ENCODE measurements at regions not wholly inside any gene's neighbourhood (a gene's known extent, or its start where the extent isn't known, plus 50 kb on each side); places are given as distances from the start of the nearest gene placed in this dataset.
"Not testable (repeated sequence)": the region's sequence is repeated elsewhere in the genome, so short reads cannot be mapped to it uniquely, and the experiment has no call there.

DNA sequence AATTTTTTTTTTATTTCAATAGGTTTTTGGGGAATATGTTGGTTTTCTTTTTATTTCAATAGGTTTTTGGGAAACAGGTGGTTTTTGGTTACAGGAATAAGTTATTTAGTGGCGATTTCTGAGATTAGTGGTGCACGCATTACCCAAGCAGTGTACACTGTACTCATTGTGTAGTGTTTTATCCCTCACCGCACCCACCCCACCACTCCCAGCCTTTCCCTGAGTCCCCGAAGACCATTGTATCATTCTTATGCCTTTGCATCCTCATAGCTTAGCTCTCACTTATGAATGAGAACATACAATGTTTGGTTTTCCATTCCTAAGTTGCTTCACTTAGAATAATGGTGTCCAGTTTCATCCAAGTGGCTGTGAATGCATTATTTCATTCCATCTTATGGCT, 2142.4 kb upstream of the DEFB115 start:
- H3K27ac ChIP-seq (ENCODE audit: low read depth in 1 of 2, low read length in 1 of 2); H3K9ac ChIP-seq (ENCODE audit: insufficient read depth in 1 of 2, low read length in 2 of 2); H3K4me1 ChIP-seq (ENCODE audit: control insufficient read depth in 5 of 5, insufficient read depth in 5 of 5, low read length in 5 of 5); ATAC-seq (ENCODE audit: insufficient read depth, low FRiP score); H3K36me3 ChIP-seq (ENCODE audit: control insufficient read depth in 4 of 4, insufficient read depth in 4 of 4, low read length in 4 of 4); H3K27me3 ChIP-seq (ENCODE audit: control insufficient read depth in 3 of 3, insufficient read depth in 3 of 3, low read length in 2 of 3); H3K4me3 ChIP-seq; DNase-seq: not testable (repeated sequence)
- peaks cover 3 to 14% (median 4%) of the 10 kb centered on the region in 4 donors for H3K9me3 ChIP-seq (ENCODE audit: control insufficient read depth in 4 of 4, insufficient read depth in 3 of 4, low read length in 3 of 4)
- 66 to 72% methylated on average over 4 of the region's 4 CpGs for WGBS, 2 donors

DNA sequence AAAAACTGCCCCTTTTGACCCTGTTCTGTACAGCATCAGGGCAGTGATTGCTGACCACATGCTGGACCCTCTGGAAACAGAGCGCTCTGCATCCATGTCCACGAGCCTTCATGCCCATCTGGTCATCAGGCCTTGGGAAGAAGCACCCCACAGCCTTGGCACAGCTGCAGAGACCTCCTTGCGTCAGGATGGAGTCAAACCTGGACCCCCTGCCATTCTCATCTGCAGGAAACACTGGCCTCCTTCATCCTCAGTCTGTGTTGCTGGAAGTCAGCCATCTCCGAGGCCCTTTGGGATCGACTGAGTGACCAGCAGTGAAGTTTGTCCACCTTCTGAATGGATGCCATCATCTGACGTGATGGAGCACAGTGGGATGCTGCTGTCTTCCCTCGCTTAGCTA, 2138.3 kb upstream of the DEFB115 start:
- WGBS, 2 donors: 62 to 69% methylated on average over 7 of the region's 7 CpGs
- no peaks in the 10 kb centered on the region for H3K36me3 ChIP-seq (ENCODE audit: control insufficient read depth in 4 of 4, insufficient read depth in 4 of 4, low read length in 4 of 4)
- no peak overlapping the region for H3K27ac ChIP-seq (ENCODE audit: low read depth in 1 of 2, low read length in 1 of 2)
- DNase-seq (no peak), ATAC-seq (ENCODE audit: insufficient read depth, low FRiP score) (peak; percentile 19)
- H3K9ac ChIP-seq (ENCODE audit: insufficient read depth in 1 of 2, low read length in 2 of 2): no peak overlapping the region
- no peak overlapping the region for H3K4me3 ChIP-seq
- no peaks in the 10 kb centered on the region for H3K4me1 ChIP-seq (ENCODE audit: control insufficient read depth in 5 of 5, insufficient read depth in 5 of 5, low read length in 5 of 5)
- TF ChIP-seq, protein P1, sequence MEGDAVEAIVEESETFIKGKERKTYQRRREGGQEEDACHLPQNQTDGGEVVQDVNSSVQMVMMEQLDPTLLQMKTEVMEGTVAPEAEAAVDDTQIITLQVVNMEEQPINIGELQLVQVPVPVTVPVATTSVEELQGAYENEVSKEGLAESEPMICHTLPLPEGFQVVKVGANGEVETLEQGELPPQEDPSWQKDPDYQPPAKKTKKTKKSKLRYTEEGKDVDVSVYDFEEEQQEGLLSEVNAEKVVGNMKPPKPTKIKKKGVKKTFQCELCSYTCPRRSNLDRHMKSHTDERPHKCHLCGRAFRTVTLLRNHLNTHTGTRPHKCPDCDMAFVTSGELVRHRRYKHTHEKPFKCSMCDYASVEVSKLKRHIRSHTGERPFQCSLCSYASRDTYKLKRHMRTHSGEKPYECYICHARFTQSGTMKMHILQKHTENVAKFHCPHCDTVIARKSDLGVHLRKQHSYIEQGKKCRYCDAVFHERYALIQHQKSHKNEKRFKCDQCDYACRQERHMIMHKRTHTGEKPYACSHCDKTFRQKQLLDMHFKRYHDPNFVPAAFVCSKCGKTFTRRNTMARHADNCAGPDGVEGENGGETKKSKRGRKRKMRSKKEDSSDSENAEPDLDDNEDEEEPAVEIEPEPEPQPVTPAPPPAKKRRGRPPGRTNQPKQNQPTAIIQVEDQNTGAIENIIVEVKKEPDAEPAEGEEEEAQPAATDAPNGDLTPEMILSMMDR (IDR thresholded peaks at IDR 0.05; ENCODE audit: control extremely low read depth, extremely low read depth): no peak
- H3K27me3 ChIP-seq (ENCODE audit: control insufficient read depth in 3 of 3, insufficient read depth in 3 of 3, low read length in 2 of 3): no peaks in the 10 kb centered on the region
- peaks cover 3 to 28% (median 9%) of the 10 kb centered on the region in 4 donors for H3K9me3 ChIP-seq (ENCODE audit: control insufficient read depth in 4 of 4, insufficient read depth in 3 of 4, low read length in 3 of 4)

DNA sequence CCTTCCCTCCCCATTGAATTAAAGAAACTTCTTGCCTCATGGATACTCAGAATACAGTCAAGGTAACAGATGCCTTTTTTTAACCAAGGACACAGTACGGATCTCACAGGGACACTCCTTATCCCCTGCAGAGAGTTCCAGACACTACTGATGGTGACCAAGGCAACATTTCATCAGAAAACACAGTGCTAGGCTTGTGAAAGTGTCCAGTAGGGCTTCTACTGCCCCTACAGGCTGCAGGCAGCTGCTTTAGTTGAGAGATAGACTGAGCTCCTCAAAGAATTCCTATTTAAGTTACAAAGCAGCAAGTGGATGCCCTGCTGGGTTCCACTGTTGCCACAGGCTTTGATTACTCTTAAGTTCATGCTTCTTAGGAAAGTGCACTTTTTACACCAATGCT, 2137.8 kb upstream of the DEFB115 start:
- not testable (repeated sequence) for DNase-seq; H3K27ac ChIP-seq (ENCODE audit: low read depth in 1 of 2, low read length in 1 of 2); H3K27me3 ChIP-seq (ENCODE audit: control insufficient read depth in 3 of 3, insufficient read depth in 3 of 3, low read length in 2 of 3); H3K4me3 ChIP-seq; H3K36me3 ChIP-seq (ENCODE audit: control insufficient read depth in 4 of 4, insufficient read depth in 4 of 4, low read length in 4 of 4); ATAC-seq (ENCODE audit: insufficient read depth, low FRiP score); H3K9ac ChIP-seq (ENCODE audit: insufficient read depth in 1 of 2, low read length in 2 of 2); H3K4me1 ChIP-seq (ENCODE audit: control insufficient read depth in 5 of 5, insufficient read depth in 5 of 5, low read length in 5 of 5)
- WGBS, 2 donors: 36 to 52% methylated on average over 1 of the region's 1 CpG
- H3K9me3 ChIP-seq (ENCODE audit: control insufficient read depth in 4 of 4, insufficient read depth in 3 of 4, low read length in 3 of 4): peaks cover 3 to 28% (median 9%) of the 10 kb centered on the region in 4 donors

DNA sequence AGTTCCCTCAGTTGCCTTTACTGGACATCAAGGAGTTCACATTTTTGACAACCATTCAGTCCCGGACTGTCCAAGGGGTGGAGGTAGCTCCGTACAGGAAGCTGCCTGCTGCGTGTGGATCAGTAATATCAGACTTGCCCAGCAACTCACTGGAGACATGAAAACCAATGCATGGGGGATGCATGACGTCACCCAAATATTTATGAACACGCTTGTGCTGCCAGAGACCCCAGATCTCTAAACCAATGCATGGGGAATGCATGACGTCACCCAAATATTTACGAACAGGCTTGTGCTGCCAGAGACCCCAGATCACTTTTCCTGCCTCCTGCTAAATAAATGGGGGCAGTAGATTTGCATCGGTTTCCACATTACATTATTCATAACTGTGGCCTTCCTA, 2137.4 kb upstream of the DEFB115 start:
- WGBS, 2 donors: 63 to 65% methylated on average over 8 of the region's 8 CpGs
- H3K27ac ChIP-seq (ENCODE audit: low read depth in 1 of 2, low read length in 1 of 2); H3K27me3 ChIP-seq (ENCODE audit: control insufficient read depth in 3 of 3, insufficient read depth in 3 of 3, low read length in 2 of 3); H3K4me1 ChIP-seq (ENCODE audit: control insufficient read depth in 5 of 5, insufficient read depth in 5 of 5, low read length in 5 of 5); ATAC-seq (ENCODE audit: insufficient read depth, low FRiP score); H3K9ac ChIP-seq (ENCODE audit: insufficient read depth in 1 of 2, low read length in 2 of 2); H3K36me3 ChIP-seq (ENCODE audit: control insufficient read depth in 4 of 4, insufficient read depth in 4 of 4, low read length in 4 of 4); DNase-seq; H3K4me3 ChIP-seq: not testable (repeated sequence)
- H3K9me3 ChIP-seq (ENCODE audit: control insufficient read depth in 4 of 4, insufficient read depth in 3 of 4, low read length in 3 of 4): peaks cover 3 to 28% (median 9%) of the 10 kb centered on the region in 4 donors

DNA sequence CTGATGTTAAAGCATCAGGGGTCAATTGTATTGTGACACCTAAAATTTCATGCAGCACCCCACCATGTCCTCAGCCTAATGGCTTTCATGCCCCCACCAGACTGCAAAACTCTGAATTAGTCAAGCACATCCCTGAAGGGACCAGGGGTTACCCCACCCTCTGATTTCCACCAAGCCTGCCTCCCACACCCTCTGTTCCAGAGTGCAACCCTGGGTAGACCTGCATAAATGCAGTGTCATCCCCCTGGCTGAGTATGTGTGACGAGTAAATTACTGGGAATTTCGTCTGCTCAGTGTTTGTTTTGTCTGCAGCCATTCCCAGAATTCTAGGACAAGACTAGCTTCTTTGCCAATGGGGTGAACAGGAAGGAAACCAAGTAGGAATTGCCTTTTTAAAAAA, 2136.9 kb upstream of the DEFB115 start:
- not testable (repeated sequence) for H3K9ac ChIP-seq (ENCODE audit: insufficient read depth in 1 of 2, low read length in 2 of 2); H3K4me3 ChIP-seq; DNase-seq; H3K4me1 ChIP-seq (ENCODE audit: control insufficient read depth in 5 of 5, insufficient read depth in 5 of 5, low read length in 5 of 5); H3K27me3 ChIP-seq (ENCODE audit: control insufficient read depth in 3 of 3, insufficient read depth in 3 of 3, low read length in 2 of 3); H3K36me3 ChIP-seq (ENCODE audit: control insufficient read depth in 4 of 4, insufficient read depth in 4 of 4, low read length in 4 of 4); H3K27ac ChIP-seq (ENCODE audit: low read depth in 1 of 2, low read length in 1 of 2)
- ATAC-seq (ENCODE audit: insufficient read depth, low FRiP score): peak; percentile 56
- 19 to 27% methylated on average over 2 of the region's 2 CpGs for WGBS, 2 donors
- H3K9me3 ChIP-seq (ENCODE audit: control insufficient read depth in 4 of 4, insufficient read depth in 3 of 4, low read length in 3 of 4): peaks cover 3 to 28% (median 9%) of the 10 kb centered on the region in 4 donors

DNA sequence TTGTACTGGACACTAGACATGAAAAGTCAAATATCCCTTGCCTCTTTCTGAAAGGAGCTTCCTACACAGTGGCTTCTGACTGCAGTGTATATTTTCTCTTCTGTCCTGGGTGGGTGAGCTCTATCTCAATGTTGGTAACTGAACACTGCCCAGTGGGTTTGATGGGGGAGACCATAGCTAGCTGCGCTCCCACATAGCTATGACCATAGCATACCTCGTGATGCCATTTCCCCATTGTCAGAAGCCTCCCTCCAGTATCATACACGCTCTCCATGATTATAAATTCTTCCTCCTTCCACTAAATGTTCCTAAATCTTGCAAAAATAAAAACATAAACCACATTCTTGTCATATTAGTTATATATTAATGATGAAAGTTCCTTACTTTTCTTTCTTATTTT, 2134.7 kb upstream of the DEFB115 start:
- not testable (repeated sequence) for H3K4me3 ChIP-seq; H3K4me1 ChIP-seq (ENCODE audit: control insufficient read depth in 5 of 5, insufficient read depth in 5 of 5, low read length in 5 of 5); H3K27ac ChIP-seq (ENCODE audit: low read depth in 1 of 2, low read length in 1 of 2); H3K9ac ChIP-seq (ENCODE audit: insufficient read depth in 1 of 2, low read length in 2 of 2); ATAC-seq (ENCODE audit: insufficient read depth, low FRiP score); H3K27me3 ChIP-seq (ENCODE audit: control insufficient read depth in 3 of 3, insufficient read depth in 3 of 3, low read length in 2 of 3); DNase-seq; H3K36me3 ChIP-seq (ENCODE audit: control insufficient read depth in 4 of 4, insufficient read depth in 4 of 4, low read length in 4 of 4)
- H3K9me3 ChIP-seq (ENCODE audit: control insufficient read depth in 4 of 4, insufficient read depth in 3 of 4, low read length in 3 of 4): peaks cover 0 to 25% (median 9%) of the 10 kb centered on the region in 4 donors
- WGBS, 2 donors: 44% methylated on average over 3 of the region's 3 CpGs

Data from lung (tissue), 11 donors.